GM10266 (cell line): ENCODE measurements at regions not wholly inside any gene's neighbourhood (a gene's known extent, or its start where the extent isn't known, plus 50 kb on each side); places are given as distances from the start of the nearest gene placed in this dataset.
A peak's percentile ranks its signal among the peaks of the same experiment; 100 is the strongest.

Experiments
- DNase-seq: peaks from one replicate; pipeline ENCODE4 v3.0.0; 2012; ENCODE audit errors: extremely low spot score
- CTCF ChIP-seq: IDR thresholded peaks from 2 replicates; pipeline ENCODE4 v1.5.1; 2012; ENCODE audit warnings: mild to moderate bottlenecking, low read depth; ENCODE audit not compliant: control insufficient read depth, insufficient read depth; ENCODE audit errors: missing control alignments

DNA sequence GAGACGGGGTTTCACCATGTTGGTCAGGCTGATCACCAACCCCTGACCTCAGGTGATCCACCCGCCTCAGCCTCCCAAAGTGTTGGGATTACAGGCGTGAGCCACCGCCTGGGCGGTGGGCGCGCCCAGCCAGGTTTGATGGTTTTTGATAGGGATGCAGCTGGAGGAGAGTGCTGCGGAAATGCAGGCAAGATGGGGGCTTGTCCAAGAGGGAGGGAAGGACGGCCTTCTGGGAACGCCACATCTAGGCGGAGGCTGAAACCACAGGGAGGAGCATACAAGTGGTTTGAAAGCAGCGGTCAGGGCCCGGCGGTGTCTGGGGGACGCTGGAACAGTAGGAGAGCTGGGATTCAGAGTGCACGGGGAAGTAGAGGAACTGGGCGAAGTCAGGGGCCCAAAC lies 134.6 kb downstream of the VRK1 start:
- no peak for DNase-seq
- no peak for TF ChIP-seq CTCF

- TF ChIP-seq CTCF = no peak
- no peak for DNase-seq
Observed at GRCh38 chr14:96934638-96935330, 137.6 kb downstream of the VRK1 start.

DNA sequence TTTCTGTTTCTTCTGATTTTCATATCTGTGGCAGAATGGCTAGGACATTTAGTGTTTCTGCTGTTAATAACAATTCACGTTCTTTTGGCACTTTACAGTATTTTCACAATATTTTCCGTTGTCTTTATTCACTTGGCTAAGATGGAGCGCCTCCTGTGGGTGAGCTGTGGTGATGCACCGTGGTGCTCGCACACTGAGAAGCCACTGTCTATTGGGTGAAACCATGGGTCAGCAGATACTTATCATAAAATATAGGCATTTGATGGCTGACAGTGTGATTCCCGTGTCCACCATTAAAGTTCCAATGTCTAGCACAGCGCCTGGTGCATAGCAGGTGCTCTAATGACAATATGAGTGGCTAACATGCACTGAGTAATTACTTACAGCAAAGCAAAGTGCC lies 141.8 kb downstream of the VRK1 start:
- DNase-seq = no peak
- TF ChIP-seq CTCF = peak; percentile 60

GRCh38 chr14:96940009-96940408 lies 142.8 kb downstream of the VRK1 start:
- no peak for TF ChIP-seq CTCF
- DNase-seq = peak; percentile 23

GRCh38 chr14:96944297-96944696 lies 147.1 kb downstream of the VRK1 start:
- no peak for TF ChIP-seq CTCF
- no peak for DNase-seq

DNA sequence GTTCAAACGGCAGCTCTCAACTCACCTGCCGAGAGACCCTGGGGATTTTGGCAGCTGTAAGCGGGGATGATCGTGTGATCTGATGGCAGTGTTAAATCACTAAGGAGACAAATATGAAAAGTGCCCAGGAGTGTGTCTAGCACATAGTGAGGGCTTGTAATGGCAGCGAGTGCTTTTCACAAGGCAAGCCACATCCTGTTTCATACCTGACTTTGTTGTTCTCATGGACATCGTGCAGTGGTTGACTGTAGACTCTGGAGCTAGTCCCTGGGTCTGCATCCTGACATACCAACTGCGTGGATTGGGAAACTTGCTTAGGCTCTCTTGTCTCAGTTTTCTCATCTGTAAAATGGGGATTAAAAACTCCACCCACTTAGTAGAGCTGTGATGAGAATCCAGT lies 148.5 kb downstream of the VRK1 start:
- no peak for DNase-seq
- no peak for TF ChIP-seq CTCF

DNA sequence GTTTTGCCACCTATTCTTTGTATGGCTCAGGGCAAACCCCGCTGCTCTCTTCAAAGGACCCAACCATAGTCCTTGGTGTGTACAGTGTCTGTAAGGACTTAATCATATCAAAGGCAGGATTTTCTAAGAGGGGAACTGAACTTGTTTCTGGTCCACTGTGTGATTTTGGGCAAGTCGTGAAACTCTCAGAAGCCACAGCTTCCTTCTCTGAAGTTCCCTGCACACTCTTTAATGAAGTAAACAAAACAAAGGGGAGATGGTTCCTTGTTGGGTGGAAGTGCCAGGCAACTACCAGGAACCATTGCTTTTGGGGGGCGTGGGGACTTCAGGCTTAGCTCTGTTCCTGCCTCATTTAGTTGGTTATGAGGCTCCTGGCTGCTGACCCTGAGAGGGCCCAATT lies 152.4 kb downstream of the VRK1 start:
- no peak for DNase-seq

More for the DNA sequence above, 152.4 kb downstream of the VRK1 start:
- TF ChIP-seq CTCF = no peak
